HFFc6 (cell line): ENCODE measurements at regions not wholly inside any gene's neighbourhood (a gene's known extent, or its start where the extent isn't known, plus 50 kb on each side); places are given as distances from the start of the nearest gene placed in this dataset.
A peak's percentile ranks its signal among the peaks of the same experiment; 100 is the strongest.

Experiments used
- DNase-seq: peaks from one replicate; pipeline ENCODE4 v3.0.0-alpha.2; 2018
- H3K27ac Mint-ChIP-seq: 2 replicates; pipeline ENCODE4 v1.8.0; 2020; ENCODE audit warnings: mild to moderate bottlenecking, mixed read lengths
- H3K27me3 Mint-ChIP-seq: 2 replicates; pipeline ENCODE4 v1.8.0; 2021; ENCODE audit warnings: mild to moderate bottlenecking, moderate library complexity, mixed read lengths; ENCODE audit not compliant: insufficient read depth
- H3K36me3 Mint-ChIP-seq: 2 replicates; pipeline ENCODE4 v1.8.0; 2021; ENCODE audit warnings: low read depth, mixed read lengths
- H3K4me1 Mint-ChIP-seq: 2 replicates; pipeline ENCODE4 v1.8.0; 2020; ENCODE audit warnings: low read depth, mixed read lengths
- H3K4me3 Mint-ChIP-seq: 2 replicates; pipeline ENCODE4 v1.8.0; 2020; ENCODE audit warnings: mild to moderate bottlenecking, moderate library complexity, mixed read lengths
- H3K9me3 Mint-ChIP-seq: 2 replicates; pipeline ENCODE4 v1.8.0; 2020; ENCODE audit warnings: mild to moderate bottlenecking, mixed read lengths
- TF ChIP-seq, protein P1 (sequence below): fragments of 200-600 bp; sonication (generic); IDR thresholded peaks from 2 replicates; pipeline ENCODE4 v1.5.0; 2021; ENCODE audit warnings: antibody characterized with exemption, mild to moderate bottlenecking

DNA sequence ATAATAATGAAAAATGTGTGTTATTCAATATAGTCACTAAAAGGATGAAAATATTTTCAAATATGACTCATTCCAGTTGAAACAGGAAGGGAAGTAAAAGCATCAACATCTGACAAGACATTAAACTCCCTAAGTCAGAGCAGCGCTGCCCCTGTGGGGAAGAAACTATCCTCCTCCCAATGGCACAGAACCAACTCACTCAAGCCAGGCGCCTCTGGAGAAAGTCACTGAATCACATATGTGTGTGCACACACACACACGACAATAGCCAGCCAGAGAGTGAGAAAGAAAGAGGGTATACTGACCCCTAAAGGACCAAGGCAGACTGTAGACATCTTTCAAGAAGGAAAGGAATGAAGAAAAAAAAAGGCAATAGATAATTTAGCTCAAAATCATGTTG lies 126.9 kb downstream of the SETD4 start:
- no peaks in the 10 kb centered on the region for H3K4me1 Mint-ChIP-seq
- peak; percentile 92 for DNase-seq
- no peak overlapping the region for H3K4me3 Mint-ChIP-seq
- no peak overlapping the region for H3K27ac Mint-ChIP-seq
- TF ChIP-seq, protein P1, sequence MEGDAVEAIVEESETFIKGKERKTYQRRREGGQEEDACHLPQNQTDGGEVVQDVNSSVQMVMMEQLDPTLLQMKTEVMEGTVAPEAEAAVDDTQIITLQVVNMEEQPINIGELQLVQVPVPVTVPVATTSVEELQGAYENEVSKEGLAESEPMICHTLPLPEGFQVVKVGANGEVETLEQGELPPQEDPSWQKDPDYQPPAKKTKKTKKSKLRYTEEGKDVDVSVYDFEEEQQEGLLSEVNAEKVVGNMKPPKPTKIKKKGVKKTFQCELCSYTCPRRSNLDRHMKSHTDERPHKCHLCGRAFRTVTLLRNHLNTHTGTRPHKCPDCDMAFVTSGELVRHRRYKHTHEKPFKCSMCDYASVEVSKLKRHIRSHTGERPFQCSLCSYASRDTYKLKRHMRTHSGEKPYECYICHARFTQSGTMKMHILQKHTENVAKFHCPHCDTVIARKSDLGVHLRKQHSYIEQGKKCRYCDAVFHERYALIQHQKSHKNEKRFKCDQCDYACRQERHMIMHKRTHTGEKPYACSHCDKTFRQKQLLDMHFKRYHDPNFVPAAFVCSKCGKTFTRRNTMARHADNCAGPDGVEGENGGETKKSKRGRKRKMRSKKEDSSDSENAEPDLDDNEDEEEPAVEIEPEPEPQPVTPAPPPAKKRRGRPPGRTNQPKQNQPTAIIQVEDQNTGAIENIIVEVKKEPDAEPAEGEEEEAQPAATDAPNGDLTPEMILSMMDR, result peak; percentile 72
- H3K36me3 Mint-ChIP-seq, result no peaks in the 10 kb centered on the region
- no peaks in the 10 kb centered on the region for H3K27me3 Mint-ChIP-seq
- no peaks in the 10 kb centered on the region for H3K9me3 Mint-ChIP-seq

DNA sequence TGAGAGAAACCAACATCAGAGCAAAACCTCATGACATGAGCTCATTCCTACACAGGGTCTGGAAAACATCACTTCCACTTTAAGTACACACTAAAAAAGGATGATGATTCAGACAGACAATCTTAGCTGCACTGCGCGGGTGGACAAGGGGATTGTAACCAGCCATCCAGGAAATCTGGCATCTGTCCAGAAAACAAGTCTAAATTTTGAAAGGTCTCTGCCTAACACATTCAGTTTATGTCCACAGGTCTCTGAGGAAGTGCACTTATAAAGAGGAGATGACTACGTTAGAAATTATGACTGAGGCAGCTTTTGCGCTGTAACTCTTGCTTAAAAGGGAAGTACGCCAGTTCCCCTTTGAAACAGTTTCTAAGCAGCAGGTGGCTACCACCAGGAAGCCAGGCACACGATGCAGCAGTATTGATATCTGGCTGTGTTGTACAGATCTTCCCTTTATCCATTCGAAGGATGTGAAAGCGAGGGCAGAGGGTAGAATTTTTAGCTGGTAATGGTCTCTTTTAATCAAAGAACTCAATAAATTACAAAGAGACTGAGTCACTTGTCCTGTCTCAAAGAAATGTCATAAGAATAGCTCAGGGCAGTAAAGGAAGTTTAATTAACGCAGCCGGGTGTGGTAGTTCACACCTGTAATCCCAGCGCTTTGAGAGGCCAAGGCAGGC lies 128.0 kb downstream of the SETD4 start:
- no peak overlapping the region for H3K4me3 Mint-ChIP-seq
- no peaks in the 10 kb centered on the region for H3K4me1 Mint-ChIP-seq
- TF ChIP-seq, protein P1, result no peak
- H3K27me3 Mint-ChIP-seq, result no peaks in the 10 kb centered on the region; the same call in 1 of the 2 replicates
- no peaks in the 10 kb centered on the region for H3K9me3 Mint-ChIP-seq
- no peak overlapping the region for H3K27ac Mint-ChIP-seq
- DNase-seq, result peak; percentile 84
- no peaks in the 10 kb centered on the region for H3K36me3 Mint-ChIP-seq

DNA sequence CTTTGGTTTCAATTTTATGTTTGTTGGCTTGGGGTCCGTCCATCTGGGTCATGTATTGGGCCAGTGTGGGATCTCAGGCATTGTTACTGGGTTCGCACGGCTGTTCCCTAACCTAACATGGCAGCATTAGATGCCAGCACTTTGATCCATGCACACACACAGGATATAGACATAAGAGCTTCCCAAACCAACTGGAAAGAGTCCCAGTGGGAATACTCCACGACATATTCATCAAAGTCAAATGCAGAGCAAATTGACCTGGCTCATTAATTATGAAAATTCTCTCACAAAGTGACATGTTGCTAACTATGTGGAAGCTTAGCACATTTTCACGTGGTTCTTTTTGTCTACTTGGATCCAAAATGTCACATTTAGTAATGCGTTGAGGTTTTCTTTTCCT lies 130.4 kb downstream of the SETD4 start:
- Mint-ChIP-seq H3K9me3 (no peaks in the 10 kb centered on the region), H3K27me3 (no peaks in the 10 kb centered on the region; the same call in 1 of the 2 replicates), H3K36me3 (no peaks in the 10 kb centered on the region), H3K4me3 (no peak overlapping the region), H3K27ac (no peak overlapping the region), H3K4me1 (peaks cover 10% of the 10 kb centered on the region)
- TF ChIP-seq, protein P1, result no peak
- no peak for DNase-seq

DNA sequence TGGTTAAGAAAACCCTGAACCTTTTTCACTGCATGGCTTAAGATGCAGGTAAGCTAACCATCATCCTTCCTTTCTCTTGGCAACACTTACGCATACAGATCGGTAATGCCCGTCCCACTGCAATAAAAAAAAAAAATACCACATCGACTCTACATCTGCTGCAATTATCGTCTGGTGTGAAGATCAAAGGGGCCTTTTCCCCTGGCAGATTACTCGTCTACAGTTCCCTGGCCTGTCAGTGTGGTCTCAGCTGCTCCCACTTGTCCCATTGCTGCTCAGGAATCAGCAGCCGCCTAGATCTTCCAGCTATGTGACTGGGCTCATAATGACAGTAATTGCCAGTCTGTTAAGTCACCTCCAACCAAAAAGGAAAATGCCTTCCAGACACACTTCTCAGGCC lies 133.1 kb downstream of the SETD4 start:
- TF ChIP-seq, protein P1, result no peak
- H3K36me3 Mint-ChIP-seq, result no peaks in the 10 kb centered on the region
- no peak overlapping the region for H3K4me3 Mint-ChIP-seq
- H3K9me3 Mint-ChIP-seq, result no peaks in the 10 kb centered on the region
- no peak overlapping the region for H3K27ac Mint-ChIP-seq
- DNase-seq, result no peak
- H3K4me1 Mint-ChIP-seq, result peaks cover 17% of the 10 kb centered on the region
- H3K27me3 Mint-ChIP-seq, result peaks cover 1% of the 10 kb centered on the region

DNA sequence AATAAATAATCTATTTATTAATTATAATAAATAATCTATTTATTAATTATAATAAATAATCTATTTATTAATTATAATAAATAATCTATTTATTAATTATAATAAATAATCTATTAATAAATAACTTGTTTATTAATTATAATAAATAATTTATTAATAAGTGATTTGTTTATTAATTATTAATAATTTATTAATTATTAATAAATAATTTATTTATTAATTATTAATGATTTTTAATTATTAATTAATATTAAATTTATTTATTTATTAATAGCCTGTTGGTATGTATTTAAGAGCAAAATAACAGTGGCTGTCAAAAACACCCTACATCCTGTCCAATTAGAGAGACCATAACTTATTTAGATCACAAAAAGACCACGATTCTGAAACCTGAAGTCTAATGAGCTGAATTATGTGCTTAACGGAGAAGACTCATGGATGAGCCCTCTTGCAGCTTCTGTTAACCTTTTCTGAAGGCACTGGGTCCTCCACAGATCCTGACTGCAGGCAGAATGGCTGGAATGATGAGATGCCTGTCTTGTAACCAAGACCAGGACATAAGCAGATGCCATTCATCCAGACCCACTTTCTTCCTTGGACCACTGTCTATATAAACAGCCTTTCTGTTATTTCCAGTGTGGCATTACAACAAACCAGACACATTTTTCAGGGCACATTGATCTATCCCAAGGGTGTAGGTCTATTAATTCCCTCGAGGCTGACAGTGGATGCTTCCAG lies 134.2 kb downstream of the SETD4 start:
- H3K4me3 Mint-ChIP-seq, result no peak overlapping the region
- no peak overlapping the region for H3K27ac Mint-ChIP-seq
- no peaks in the 10 kb centered on the region for H3K36me3 Mint-ChIP-seq
- no peaks in the 10 kb centered on the region for H3K9me3 Mint-ChIP-seq
- peaks cover 3% of the 10 kb centered on the region for H3K27me3 Mint-ChIP-seq
- TF ChIP-seq, protein P1, result no peak
- no peak for DNase-seq
- H3K4me1 Mint-ChIP-seq, result peaks cover 17% of the 10 kb centered on the region
